ENCODE measurements at regions not wholly inside any gene's neighbourhood (a gene's known extent, or its start where the extent isn't known, plus 50 kb on each side); places are given as distances from the start of the nearest gene placed in this dataset.

DNA sequence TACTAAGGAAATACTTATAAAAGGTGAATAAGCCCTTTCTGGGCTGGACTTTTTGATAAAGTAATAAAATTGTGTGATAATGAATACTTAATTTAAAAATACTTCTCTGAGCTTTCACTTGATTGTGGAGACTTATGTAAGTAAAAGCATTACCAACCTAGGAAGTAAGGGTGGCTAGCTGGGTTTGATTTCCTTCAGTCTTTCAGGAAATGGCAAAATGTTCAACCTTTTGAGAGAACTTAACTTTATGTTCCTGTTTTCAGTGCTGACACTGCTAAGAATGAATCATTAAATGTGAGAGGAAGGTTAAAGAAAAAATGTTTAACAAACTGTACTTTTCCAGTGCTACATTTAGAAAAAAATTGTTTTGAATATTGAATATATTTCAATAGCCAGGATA lies 900.3 kb downstream of the METTL15 start:
- TF ChIP-seq ARNT (IDR thresholded peaks at IDR 0.05) (no peak), BHLHE40 (IDR thresholded peaks at IDR 0.05; ENCODE audit: borderline replicate concordance) (no peak), TARDBP (IDR thresholded peaks at IDR 0.05) (no peak), LEF1 (IDR thresholded peaks at IDR 0.05; ENCODE audit: borderline replicate concordance) (no peak), FOXM1 (IDR thresholded peaks at IDR 0.05; ENCODE audit: borderline replicate concordance) (no peak), HDGF (IDR thresholded peaks at IDR 0.05; ENCODE audit: borderline replicate concordance) (no peak), FOXK2 (IDR thresholded peaks at IDR 0.05) (no peak), SUZ12 (IDR thresholded peaks at IDR 0.05) (no peak)
